Liver (tissue), 3 donors: ENCODE measurements at regions not wholly inside any gene's neighbourhood (a gene's known extent, or its start where the extent isn't known, plus 50 kb on each side); places are given as distances from the start of the nearest gene placed in this dataset.

ENCODE experiments used
- CTCF ChIP-seq: fragments of 150-350 bp; IDR thresholded peaks from 2 replicates; pipeline ENCODE4 v1.5.1; 2017; ENCODE audit warnings: improper control_type of control experiment, low read depth, low read length; ENCODE audit not compliant: missing input control
- FOXA1 ChIP-seq: IDR thresholded peaks from 2 replicates; pipeline ENCODE4 v1.6.1; 2016; ENCODE audit warnings: antibody characterized with exemption
- RAD21 ChIP-seq, 2 donors: IDR thresholded peaks; 2 replicates each; pipeline ENCODE4 v1.6.1; 2016; ENCODE audit warnings: antibody characterized with exemption in 2 of 2, mild to moderate bottlenecking in 2 of 2
- SP1 ChIP-seq: IDR thresholded peaks from 2 replicates; pipeline ENCODE4 v1.6.1; 2018; ENCODE audit warnings: antibody characterized with exemption, mild to moderate bottlenecking
- TAF1 ChIP-seq: conservative IDR thresholded peaks from 2 replicates; pipeline ENCODE4 v1.6.1; 2016; ENCODE audit warnings: antibody characterized with exemption, mild to moderate bottlenecking
- ZBTB33 ChIP-seq: IDR thresholded peaks from 2 replicates; pipeline ENCODE4 v1.6.1; 2016; ENCODE audit warnings: antibody characterized with exemption
- TF ChIP-seq, protein P1 (sequence below): IDR thresholded peaks from 2 replicates; pipeline ENCODE4 v1.6.1; 2016; ENCODE audit warnings: antibody characterized with exemption
- donor health status: healthy.
- donor health status: healthy.

- no peak for TF ChIP-seq CTCF
- TF ChIP-seq TAF1, result no peak
- no peak for TF ChIP-seq SP1
- TF ChIP-seq RAD21 (IDR thresholded peaks at IDR 0.05), result no peak
- TF ChIP-seq FOXA1, result no peak
- no peak for TF ChIP-seq ZBTB33
- TF ChIP-seq, protein P1, sequence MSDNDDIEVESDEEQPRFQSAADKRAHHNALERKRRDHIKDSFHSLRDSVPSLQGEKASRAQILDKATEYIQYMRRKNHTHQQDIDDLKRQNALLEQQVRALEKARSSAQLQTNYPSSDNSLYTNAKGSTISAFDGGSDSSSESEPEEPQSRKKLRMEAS, result no peak
These were observed 209.3 kb downstream of the RNF144B start for GRCh38 chr6:18596531-18596835.
